Psoas muscle (tissue), 7 donors: ENCODE measurements at regions not wholly inside any gene's neighbourhood (a gene's known extent, or its start where the extent isn't known, plus 50 kb on each side); places are given as distances from the start of the nearest gene placed in this dataset.

Source experiments
- ATAC-seq, 4 donors: fragments of 200-7000 bp; cut with Tn5 transposase; one replicate each; pipeline ENCODE4 v1.9.1; 2020; ENCODE audit warnings: moderate library complexity in 3 of 4, mild to moderate bottlenecking in 2 of 4
- DNase-seq, 2 donors: peaks; one replicate each; pipeline ENCODE4 v3.0.0-alpha.2; 2020
- H3K27ac ChIP-seq: fragments of 200-600 bp; one replicate; pipeline ENCODE4 v1.8.0; 2022
- H3K27me3 ChIP-seq, 3 donors: fragments of 200-600 bp in 1 of 3; one replicate each; pipeline versions ENCODE4 v1.6.1 to v1.8.0; 2013 to 2022; ENCODE audit warnings: low read length in 2 of 3, mild to moderate bottlenecking in 2 of 3, moderate library complexity in 1 of 3; ENCODE audit not compliant: insufficient read depth in 3 of 3
- H3K36me3 ChIP-seq, 2 donors: fragments of 200-600 bp in 1 of 2; one replicate each; pipeline versions ENCODE4 v1.6.1 to v1.8.0; 2013 to 2022; ENCODE audit warnings: low read depth in 1 of 2, mild to moderate bottlenecking in 1 of 2, moderate library complexity in 1 of 2; ENCODE audit not compliant: insufficient read depth in 1 of 2
- H3K4me1 ChIP-seq: fragments of 200-600 bp; one replicate; pipeline ENCODE4 v1.8.0; 2022
- H3K4me3 ChIP-seq: fragments of 200-600 bp; one replicate; pipeline ENCODE4 v1.8.0; 2022; ENCODE audit warnings: mild to moderate bottlenecking
- H3K9me3 ChIP-seq: fragments of 200-600 bp; one replicate; pipeline ENCODE4 v1.8.0; 2022
- CTCF ChIP-seq: fragments of 200-600 bp; IDR thresholded peaks from one replicate; pipeline ENCODE4 v1.8.0; 2022; ENCODE audit warnings: antibody characterized with exemption
- WGBS, 3 donors: extraction: QIAGEN DNeasy Blood & Tissue Kit; methylation state at CpG; one replicate each; pipeline versions ENCODE4 v1.1.6 to v1.1.7; 2013; 5-methylcytosine and 5-hydroxymethylcytosine counted together
- intact Hi-C, 2 donors: fragments of 100-400 bp; cut with DNase I; formaldehyde crosslinking; loops; one replicate each; pipeline versions ENCODE4 v1.11.0 to v1.14.2; 2022
- donor health status: healthy with polysubstance abuse.
- donor health status: DM: no; HTN: no; CAD: no; lungs with moderate emphysema.
- donor health status: Bipolar disorder and iron deficiency.
- donor health status: healthy.
- donor health status: DM: yes; HTN: yes; CAD: no.
- donor health status: DM: no; HTN: no; CAD: no.
- donor health status: DM: yes; HTN: yes; CAD: no.

GRCh38 chr11:92688416-92688815 is 281.0 kb upstream of the MTNR1B start:
- ATAC-seq = no peak
- 63 to 83% (median 64%) methylated on average over 1 of the region's 1 CpG for WGBS, 3 donors
- Histone ChIP-seq H3K27ac (no peak overlapping the region), H3K27me3 (no peaks in the 10 kb centered on the region), H3K9me3 (no peaks in the 10 kb centered on the region), H3K4me1 (no peaks in the 10 kb centered on the region), H3K36me3 (no peaks in the 10 kb centered on the region), H3K4me3 (no peak overlapping the region)
- no peak for DNase-seq
- intact Hi-C loops = no loop called here
- no peak for TF ChIP-seq CTCF

- Histone ChIP-seq H3K27ac (no peak overlapping the region), H3K4me3 (no peak overlapping the region), H3K9me3 (no peaks in the 10 kb centered on the region), H3K36me3 (no peaks in the 10 kb centered on the region), H3K27me3 (no peaks in the 10 kb centered on the region), H3K4me1 (no peaks in the 10 kb centered on the region)
- intact Hi-C loops = no loop called here
- WGBS, 3 donors = 57 to 66% (median 58%) methylated on average over 2 of the region's 2 CpGs
- DNase-seq (no peak), ATAC-seq (no peak)
- no peak for TF ChIP-seq CTCF
Measured at GRCh38 chr11:92692826-92693546, 276.5 kb upstream of the MTNR1B start.

- intact Hi-C loops = no loop called here
- no peak overlapping the region for H3K4me3 ChIP-seq
Measured at GRCh38 chr11:92696076-92696475, 273.4 kb upstream of the MTNR1B start.

GRCh38 chr11:92697461-92698312 is 271.8 kb upstream of the MTNR1B start:
- Histone ChIP-seq H3K9me3 (no peaks in the 10 kb centered on the region), H3K4me3 (no peak overlapping the region), H3K4me1 (no peaks in the 10 kb centered on the region), H3K36me3 (no peaks in the 10 kb centered on the region), H3K27ac (no peak overlapping the region), H3K27me3 (no peaks in the 10 kb centered on the region)
- intact Hi-C loops = no loop called here
- ATAC-seq (no peak), DNase-seq (no peak)
- no peak for TF ChIP-seq CTCF
- 67 to 80% (median 71%) methylated on average over 11 of the region's 11 CpGs for WGBS, 3 donors

More at GRCh38 chr11:92696076-92696475, 273.4 kb upstream of the MTNR1B start:
- no peaks in the 10 kb centered on the region for H3K27me3 ChIP-seq
- no peak overlapping the region for H3K27ac ChIP-seq
- H3K9me3 ChIP-seq = no peaks in the 10 kb centered on the region
- no peaks in the 10 kb centered on the region for H3K4me1 ChIP-seq
- no peaks in the 10 kb centered on the region for H3K36me3 ChIP-seq
- no peak for TF ChIP-seq CTCF
- WGBS, 3 donors = 71 to 87% (median 81%) methylated on average over 1 of the region's 1 CpG
- DNase-seq (no peak), ATAC-seq (no peak)
